ENCODE measurements at regions not wholly inside any gene's neighbourhood (a gene's known extent, or its start where the extent isn't known, plus 50 kb on each side); places are given as distances from the start of the nearest gene placed in this dataset.

- peaks cover 11% of the 10 kb centered on the region for H3K4me1 ChIP-seq (ENCODE audit: control insufficient read depth, insufficient read depth, low read length)
- no peak for DNase-seq
- no peak overlapping the region for H3K27ac ChIP-seq (ENCODE audit: low read depth, low read length)
- H3K9me3 Mint-ChIP-seq: peaks cover 4% of the 10 kb centered on the region
- H3K36me3 Mint-ChIP-seq (ENCODE audit: low read depth): no peaks in the 10 kb centered on the region
- no peaks in the 10 kb centered on the region for H3K27me3 ChIP-seq (ENCODE audit: control insufficient read depth, insufficient read depth, low read length, poor library complexity, severe bottlenecking)
- H3K4me3 ChIP-seq (ENCODE audit: low read length): no peak overlapping the region
- H3K36me3 ChIP-seq (ENCODE audit: control insufficient read depth, insufficient read depth, low read length): no peaks in the 10 kb centered on the region
- no peak overlapping the region for H3K4me3 Mint-ChIP-seq
- H3K9ac ChIP-seq (ENCODE audit: extremely low read depth, low read length, poor library complexity, severe bottlenecking): no peak overlapping the region
- H3K4me1 Mint-ChIP-seq: peaks cover 18% of the 10 kb centered on the region
- no peak overlapping the region for H3K27ac Mint-ChIP-seq
- no peak for TF ChIP-seq CTCF (conservative IDR thresholded peaks at IDR 0.05)
- no peaks in the 10 kb centered on the region for H3K27me3 Mint-ChIP-seq (ENCODE audit: insufficient read depth)
- H3K9me3 ChIP-seq (ENCODE audit: control insufficient read depth, low read length): peaks cover 8% of the 10 kb centered on the region
- WGBS, 2 experiments (ENCODE audit: insufficient coverage in 1 of 2, insufficient read length in 1 of 2): 61 to 81% methylated on average over 2 to 3 of the region's 3 CpGs
These were observed 162.8 kb downstream of the PIK3R1 start for GRCh38 chr5:68378204-68378820.

GRCh38 chr5:68379275-68380036 is 163.9 kb downstream of the PIK3R1 start:
- no peak overlapping the region for H3K9ac ChIP-seq (ENCODE audit: extremely low read depth, low read length, poor library complexity, severe bottlenecking)
- peaks cover 11% of the 10 kb centered on the region for H3K4me1 ChIP-seq (ENCODE audit: control insufficient read depth, insufficient read depth, low read length)
- H3K4me3 Mint-ChIP-seq: no peak overlapping the region
- H3K27ac ChIP-seq (ENCODE audit: low read depth, low read length): no peak overlapping the region
- no peak overlapping the region for H3K4me3 ChIP-seq (ENCODE audit: low read length)
- no peaks in the 10 kb centered on the region for H3K9me3 Mint-ChIP-seq
- WGBS, 2 experiments (ENCODE audit: insufficient coverage in 1 of 2, insufficient read length in 1 of 2): 92 to 96% methylated on average over 2 to 3 of the region's 3 CpGs
- H3K27me3 ChIP-seq (ENCODE audit: control insufficient read depth, insufficient read depth, low read length, poor library complexity, severe bottlenecking): no peaks in the 10 kb centered on the region
- TF ChIP-seq CTCF (conservative IDR thresholded peaks at IDR 0.05): no peak
- no peaks in the 10 kb centered on the region for H3K27me3 Mint-ChIP-seq (ENCODE audit: insufficient read depth)
- DNase-seq: no peak
- peaks cover 17% of the 10 kb centered on the region for H3K4me1 Mint-ChIP-seq
- H3K27ac Mint-ChIP-seq: no peak overlapping the region
- H3K36me3 ChIP-seq (ENCODE audit: control insufficient read depth, insufficient read depth, low read length): no peaks in the 10 kb centered on the region
- no peaks in the 10 kb centered on the region for H3K9me3 ChIP-seq (ENCODE audit: control insufficient read depth, low read length)
- H3K36me3 Mint-ChIP-seq (ENCODE audit: low read depth): no peaks in the 10 kb centered on the region

- no peak for TF ChIP-seq CTCF (conservative IDR thresholded peaks at IDR 0.05)
- Histone ChIP-seq H3K9ac (ENCODE audit: extremely low read depth, low read length, poor library complexity, severe bottlenecking) (no peak overlapping the region), H3K27me3 (ENCODE audit: control insufficient read depth, insufficient read depth, low read length, poor library complexity, severe bottlenecking) (no peaks in the 10 kb centered on the region), H3K9me3 (ENCODE audit: control insufficient read depth, low read length) (no peaks in the 10 kb centered on the region), H3K4me3 (ENCODE audit: low read length) (no peak overlapping the region), H3K4me1 (ENCODE audit: control insufficient read depth, insufficient read depth, low read length) (peaks cover 7% of the 10 kb centered on the region), H3K27ac (ENCODE audit: low read depth, low read length) (no peak overlapping the region), H3K36me3 (ENCODE audit: control insufficient read depth, insufficient read depth, low read length) (no peaks in the 10 kb centered on the region)
- no peak overlapping the region for H3K27ac Mint-ChIP-seq
- peaks cover 11% of the 10 kb centered on the region for H3K4me1 Mint-ChIP-seq
- H3K36me3 Mint-ChIP-seq (ENCODE audit: low read depth): no peaks in the 10 kb centered on the region
- no peaks in the 10 kb centered on the region for H3K9me3 Mint-ChIP-seq
- no peak overlapping the region for H3K4me3 Mint-ChIP-seq
- WGBS, 2 experiments (ENCODE audit: insufficient coverage in 1 of 2, insufficient read length in 1 of 2): 75 to 89% methylated on average over 1 to 2 of the region's 2 CpGs
- no peaks in the 10 kb centered on the region for H3K27me3 Mint-ChIP-seq (ENCODE audit: insufficient read depth)
- DNase-seq: no peak
These were observed 164.5 kb downstream of the PIK3R1 start for GRCh38 chr5:68380078-68380477.
